ENCODE measurements at regions not wholly inside any gene's neighbourhood (a gene's known extent, or its start where the extent isn't known, plus 50 kb on each side); places are given as distances from the start of the nearest gene placed in this dataset.

- TF ChIP-seq CTCF (IDR thresholded peaks at IDR 0.05): no peak
- TF ChIP-seq STAT6 (CRISPR knock-in tag; conservative IDR thresholded peaks at IDR 0.05; ENCODE audit: low read depth): no peak
- no peak for TF ChIP-seq FOXK1 (CRISPR knock-in tag; IDR thresholded peaks at IDR 0.05)
- TF ChIP-seq MAX (CRISPR knock-in tag; IDR thresholded peaks at IDR 0.05): no peak
- TF ChIP-seq ZSCAN18 (CRISPR knock-in tag; IDR thresholded peaks at IDR 0.05): no peak
- TF ChIP-seq EMX1 (CRISPR knock-in tag; IDR thresholded peaks at IDR 0.05): no peak
- no peak for TF ChIP-seq E2F1 (CRISPR knock-in tag; IDR thresholded peaks at IDR 0.05)
- no peak for TF ChIP-seq CREB1 (CRISPR knock-in tag; IDR thresholded peaks at IDR 0.05)
- no peak for TF ChIP-seq IRF1 (CRISPR knock-in tag; IDR thresholded peaks at IDR 0.05)
- no peak for TF ChIP-seq IRF2 (CRISPR knock-in tag; IDR thresholded peaks at IDR 0.05; ENCODE audit: borderline replicate concordance, low read depth)
- TF ChIP-seq JUN (CRISPR knock-in tag; IDR thresholded peaks at IDR 0.05): no peak
- no peak for TF ChIP-seq FOXP1 (CRISPR knock-in tag; IDR thresholded peaks at IDR 0.05; ENCODE audit: borderline replicate concordance)
- TF ChIP-seq FOXP4 (CRISPR knock-in tag; IDR thresholded peaks at IDR 0.05): no peak
These were observed 355.8 kb upstream of the RGS6 start for GRCh38 chr14:71576472-71576871.

Data from WTC11 (cell line).